SH-SY5Y (cell line): ENCODE measurements at regions not wholly inside any gene's neighbourhood (a gene's known extent, or its start where the extent isn't known, plus 50 kb on each side); places are given as distances from the start of the nearest gene placed in this dataset.

Source experiments
- GATA2 ChIP-seq: IDR thresholded peaks from 2 replicates; pipeline ENCODE4 v1.6.1; 2011; ENCODE audit warnings: mild to moderate bottlenecking, low read depth, low read length
- GATA3 ChIP-seq: IDR thresholded peaks from 2 replicates; pipeline ENCODE4 v1.6.1; 2011; ENCODE audit warnings: low read depth, mild to moderate bottlenecking, low read length, moderate library complexity

GRCh38 chr16:47848421-47849109 is 307.2 kb downstream of the ABCC12 start:
- no peak for TF ChIP-seq GATA2
- no peak for TF ChIP-seq GATA3
